ENCODE measurements at regions not wholly inside any gene's neighbourhood (a gene's known extent, or its start where the extent isn't known, plus 50 kb on each side); places are given as distances from the start of the nearest gene placed in this dataset.

GRCh38 chr1:218813237-218813636 is 360.4 kb upstream of the LYPLAL1 start:
- Histone ChIP-seq H2AFZ (ENCODE audit: control insufficient read depth, low read depth, low read length) (no peak overlapping the region), H3K9ac (ENCODE audit: control insufficient read depth, insufficient read depth, low read length) (no peak overlapping the region), H3K4me1 (ENCODE audit: control insufficient read depth, insufficient read depth, low read length) (no peaks in the 10 kb centered on the region), H3K79me2 (ENCODE audit: control insufficient read depth, insufficient read depth, low read length) (no peaks in the 10 kb centered on the region), H3K4me2 (ENCODE audit: control insufficient read depth, insufficient read depth) (no peak overlapping the region), H3K36me3 (ENCODE audit: control insufficient read depth in 2 of 2, insufficient read depth in 2 of 2, low read length in 1 of 2) (no peaks in the 10 kb centered on the region), H3K27me3 (replicated peaks in 1 of 2; ENCODE audit: control insufficient read depth in 2 of 2, insufficient read depth in 2 of 2, low read length in 1 of 2) (no peaks in the 10 kb centered on the region), H4K20me1 (ENCODE audit: control insufficient read depth, insufficient read depth) (no peaks in the 10 kb centered on the region), H3K4me3 (no peak overlapping the region), H3K27ac (ENCODE audit: control insufficient read depth, insufficient read depth) (no peak overlapping the region), H3K9me3 (replicated peaks; ENCODE audit: control insufficient read depth, insufficient read depth, low read length) (no peaks in the 10 kb centered on the region)
- FAIRE-seq, result peak; percentile 18
- ChIA-PET CTCF (no interaction called here), RAD21 (ENCODE audit: unreplicated experiment) (no interaction called here), SMC1A (ENCODE audit: uncharacterized antibody, unreplicated experiment) (no interaction called here), POLR2A (no interaction called here)
- DNase-seq (ENCODE audit: low read depth, low spot score), result no peak
- BruUV-seq (replicated peaks), result no TSS peak
- intact Hi-C loops (cut with micrococcal nuclease; ENCODE audit: unreplicated experiment), result no loop called here
- in situ Hi-C loops (cut with MboI), result no loop called here
- 18% methylated on average over 1 of the region's 1 CpG for WGBS (ENCODE audit: insufficient coverage, insufficient replicate concordance, low lambda C conversion rate, missing lambda C conversion rate)
- no peak for TF ChIP-seq POLR2AphosphoS5 (IDR thresholded peaks at IDR 0.05; ENCODE audit: low read length)
- TF ChIP-seq MLLT1 (IDR thresholded peaks at IDR 0.05), result no peak
- no peak for TF ChIP-seq PBX3 (IDR thresholded peaks at IDR 0.05; ENCODE audit: insufficient replicate concordance, low read depth, low read length)
- TF ChIP-seq SREBF2 (IDR thresholded peaks at IDR 0.05; ENCODE audit: low read length), result no peak
- TF ChIP-seq EGR1 (IDR thresholded peaks at IDR 0.05; ENCODE audit: borderline replicate concordance in 1 of 2, low read depth in 2 of 2, low read length in 2 of 2), result no peak
- TF ChIP-seq SPI1 (IDR thresholded peaks at IDR 0.05; ENCODE audit: borderline replicate concordance, insufficient read depth, low read depth, low read length), result no peak
- TF ChIP-seq RAD21 (IDR thresholded peaks at IDR 0.05; ENCODE audit: insufficient read depth, low read depth, low read length), result no peak
- no peak for TF ChIP-seq EED (IDR thresholded peaks at IDR 0.05; ENCODE audit: low read depth)
- no peak for TF ChIP-seq STAT3 (IDR thresholded peaks at IDR 0.05; ENCODE audit: low read depth, low read length)
- TF ChIP-seq HCFC1 (IDR thresholded peaks at IDR 0.05; ENCODE audit: low read length), result no peak
- TF ChIP-seq USF1 (IDR thresholded peaks at IDR 0.05; ENCODE audit: borderline replicate concordance, extremely low read length, insufficient read depth, low read depth, low read length), result no peak
- no peak for TF ChIP-seq CEBPB (IDR thresholded peaks at IDR 0.05; ENCODE audit: borderline replicate concordance in 1 of 2, low read depth in 2 of 2, low read length in 2 of 2)
- TF ChIP-seq FOXK2 (IDR thresholded peaks at IDR 0.05), result no peak
- no peak for TF ChIP-seq SIX5 (IDR thresholded peaks at IDR 0.05; ENCODE audit: low read depth, low read length, severe bottlenecking)
- TF ChIP-seq EP300 (IDR thresholded peaks at IDR 0.05; ENCODE audit: borderline replicate concordance in 1 of 2, control insufficient read depth in 1 of 2, low read depth in 2 of 2, low read length in 2 of 2), result no peak
- no peak for ATAC-seq

All from GM12878 (cell line).